Breast epithelium (tissue), 3 donors: ENCODE measurements at regions not wholly inside any gene's neighbourhood (a gene's known extent, or its start where the extent isn't known, plus 50 kb on each side); places are given as distances from the start of the nearest gene placed in this dataset.

Experiments
- POLR2A ChIP-seq: fragments of 450-650 bp; IDR thresholded peaks from one replicate; pipeline ENCODE4 v1.6.1; 2016; ENCODE audit warnings: antibody characterized with exemption, mild to moderate bottlenecking, moderate library complexity
- POLR2AphosphoS5 ChIP-seq, 3 donors: sonication (generic); formaldehyde crosslinking; IDR thresholded peaks; one replicate each; pipeline ENCODE4 v1.6.1; 2017; ENCODE audit warnings: antibody characterized with exemption in 3 of 3
- TF ChIP-seq, protein P1 (sequence below), 3 donors: fragments of 450-650 bp; IDR thresholded peaks; one replicate each; pipeline ENCODE4 v1.5.1; 2016 to 2017; ENCODE audit warnings: antibody characterized with exemption in 3 of 3, mild to moderate bottlenecking in 3 of 3, moderate library complexity in 3 of 3

DNA sequence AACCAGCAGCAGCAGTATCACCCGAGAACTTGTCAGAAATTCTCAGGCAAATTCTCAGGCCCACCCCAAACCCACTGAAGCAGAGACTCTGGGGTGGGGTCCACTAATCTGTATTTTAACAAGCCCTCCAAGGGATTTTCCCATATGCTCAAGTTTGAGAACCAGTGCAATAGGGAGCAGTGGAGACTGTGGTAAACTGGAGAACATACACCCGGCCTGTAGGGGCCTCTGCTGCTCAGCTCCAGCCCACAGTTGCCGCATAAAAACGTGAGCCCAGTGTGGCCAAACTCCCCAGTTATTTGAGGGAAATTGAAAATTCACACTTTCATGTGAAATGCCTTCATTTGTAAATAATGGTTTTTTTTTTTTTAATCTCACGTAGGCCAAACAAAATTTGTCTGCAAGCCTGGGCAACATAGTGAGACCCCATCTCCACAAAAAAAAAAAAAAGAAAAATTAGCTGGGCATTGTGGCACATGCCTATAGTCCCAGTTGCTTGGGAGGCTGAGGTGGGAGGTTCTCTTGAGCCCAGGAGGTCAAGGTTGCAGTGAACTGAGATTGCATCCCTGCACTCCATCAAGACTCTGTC, 97.6 kb upstream of the ZMIZ1 start:
- TF ChIP-seq POLR2AphosphoS5 (IDR thresholded peaks at IDR 0.05) (no peak), POLR2A (no peak)
- TF ChIP-seq, protein P1, sequence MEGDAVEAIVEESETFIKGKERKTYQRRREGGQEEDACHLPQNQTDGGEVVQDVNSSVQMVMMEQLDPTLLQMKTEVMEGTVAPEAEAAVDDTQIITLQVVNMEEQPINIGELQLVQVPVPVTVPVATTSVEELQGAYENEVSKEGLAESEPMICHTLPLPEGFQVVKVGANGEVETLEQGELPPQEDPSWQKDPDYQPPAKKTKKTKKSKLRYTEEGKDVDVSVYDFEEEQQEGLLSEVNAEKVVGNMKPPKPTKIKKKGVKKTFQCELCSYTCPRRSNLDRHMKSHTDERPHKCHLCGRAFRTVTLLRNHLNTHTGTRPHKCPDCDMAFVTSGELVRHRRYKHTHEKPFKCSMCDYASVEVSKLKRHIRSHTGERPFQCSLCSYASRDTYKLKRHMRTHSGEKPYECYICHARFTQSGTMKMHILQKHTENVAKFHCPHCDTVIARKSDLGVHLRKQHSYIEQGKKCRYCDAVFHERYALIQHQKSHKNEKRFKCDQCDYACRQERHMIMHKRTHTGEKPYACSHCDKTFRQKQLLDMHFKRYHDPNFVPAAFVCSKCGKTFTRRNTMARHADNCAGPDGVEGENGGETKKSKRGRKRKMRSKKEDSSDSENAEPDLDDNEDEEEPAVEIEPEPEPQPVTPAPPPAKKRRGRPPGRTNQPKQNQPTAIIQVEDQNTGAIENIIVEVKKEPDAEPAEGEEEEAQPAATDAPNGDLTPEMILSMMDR (IDR thresholded peaks at IDR 0.05) = no peak
